Astrocyte of the spinal cord (primary cell): ENCODE measurements at regions not wholly inside any gene's neighbourhood (a gene's known extent, or its start where the extent isn't known, plus 50 kb on each side); places are given as distances from the start of the nearest gene placed in this dataset.

Source experiments
- DNase-seq: peaks from one replicate; pipeline ENCODE4 v3.0.0; 2011; ENCODE audit warnings: low read depth, low spot score
- H3K4me3 ChIP-seq: 2 replicates; pipeline ENCODE4 v1.5.1; 2011; ENCODE audit warnings: low read depth, mild to moderate bottlenecking, low read length, moderate library complexity
- CTCF ChIP-seq: IDR thresholded peaks from 2 replicates; pipeline ENCODE4 v1.5.1; 2012; ENCODE audit warnings: low read depth, mild to moderate bottlenecking, low read length, inconsistent platforms
- in situ Hi-C: cut with HindIII; loops from 2 replicates; pipeline ENCODE4 v1.10.0; 2017; ENCODE audit warnings: low sequenced_read_pairs

- TF ChIP-seq CTCF: no peak
- DNase-seq: no peak
- H3K4me3 ChIP-seq: no peak overlapping the region
- in situ Hi-C loops: no loop called here
Measured at GRCh38 chr6:71376830-71377229, 88.2 kb downstream of the OGFRL1 start.

GRCh38 chr6:71383476-71383875 is 94.9 kb downstream of the OGFRL1 start:
- TF ChIP-seq CTCF: no peak
- in situ Hi-C loops: no loop called here
- no peak overlapping the region for H3K4me3 ChIP-seq
- no peak for DNase-seq

GRCh38 chr6:71383901-71384489 is 95.4 kb downstream of the OGFRL1 start:
- in situ Hi-C loops: no loop called here
- DNase-seq: peak; percentile 80
- peak; percentile 47 for TF ChIP-seq CTCF
- H3K4me3 ChIP-seq: no peak overlapping the region

GRCh38 chr6:71385111-71385822 is 96.7 kb downstream of the OGFRL1 start:
- no peak for DNase-seq
- no peak for TF ChIP-seq CTCF
- in situ Hi-C loops: no loop called here
- no peak overlapping the region for H3K4me3 ChIP-seq

- H3K4me3 ChIP-seq: no peak overlapping the region
- no peak for DNase-seq
- no peak for TF ChIP-seq CTCF
- in situ Hi-C loops: no loop called here
Measured at GRCh38 chr6:71386215-71386614, 97.6 kb downstream of the OGFRL1 start.

- in situ Hi-C loops: no loop called here
- TF ChIP-seq CTCF: no peak
Measured at GRCh38 chr6:71387179-71387578, 98.6 kb downstream of the OGFRL1 start.

More at GRCh38 chr6:71387179-71387578, 98.6 kb downstream of the OGFRL1 start:
- no peak overlapping the region for H3K4me3 ChIP-seq
- no peak for DNase-seq
